Stomach (tissue), 4 donors: ENCODE measurements at regions not wholly inside any gene's neighbourhood (a gene's known extent, or its start where the extent isn't known, plus 50 kb on each side); places are given as distances from the start of the nearest gene placed in this dataset.

Experiments used
- POLR2AphosphoS5 ChIP-seq, 3 donors: sonication (generic); formaldehyde crosslinking; IDR thresholded peaks; one replicate each; pipeline ENCODE4 v1.6.1; 2016; ENCODE audit warnings: antibody characterized with exemption in 3 of 3
- TF ChIP-seq, protein P1 (sequence below), 7 experiments: fragments of 450-650 bp in 4 of 7; fragments of 200-600 bp in 3 of 7; sonication (generic) in 3 of 7; IDR thresholded peaks; one replicate each; pipeline ENCODE4 v1.5.1; 2016 to 2019; ENCODE audit warnings: antibody characterized with exemption in 7 of 7, control low read depth in 2 of 7, mild to moderate bottlenecking in 1 of 7

DNA sequence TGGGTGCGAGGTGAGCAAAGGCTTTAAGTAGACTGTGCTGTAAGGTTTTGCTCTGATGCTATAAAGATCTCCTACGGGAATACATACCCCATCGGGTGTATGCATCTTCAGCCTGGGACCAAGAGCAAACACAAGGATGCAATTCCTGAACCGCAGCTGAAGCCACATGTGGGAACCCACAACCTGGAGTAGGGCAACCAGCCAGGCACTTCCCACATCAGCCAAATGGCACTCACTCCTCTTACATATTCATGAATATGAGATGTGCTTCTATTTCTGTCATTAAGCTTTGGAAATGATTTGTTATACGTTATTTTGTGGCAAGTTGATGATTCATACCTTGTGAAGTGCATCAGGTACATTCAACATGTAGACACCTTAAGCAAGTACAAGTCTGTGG, 619.2 kb downstream of the C6orf118 start:
- TF ChIP-seq, protein P1, sequence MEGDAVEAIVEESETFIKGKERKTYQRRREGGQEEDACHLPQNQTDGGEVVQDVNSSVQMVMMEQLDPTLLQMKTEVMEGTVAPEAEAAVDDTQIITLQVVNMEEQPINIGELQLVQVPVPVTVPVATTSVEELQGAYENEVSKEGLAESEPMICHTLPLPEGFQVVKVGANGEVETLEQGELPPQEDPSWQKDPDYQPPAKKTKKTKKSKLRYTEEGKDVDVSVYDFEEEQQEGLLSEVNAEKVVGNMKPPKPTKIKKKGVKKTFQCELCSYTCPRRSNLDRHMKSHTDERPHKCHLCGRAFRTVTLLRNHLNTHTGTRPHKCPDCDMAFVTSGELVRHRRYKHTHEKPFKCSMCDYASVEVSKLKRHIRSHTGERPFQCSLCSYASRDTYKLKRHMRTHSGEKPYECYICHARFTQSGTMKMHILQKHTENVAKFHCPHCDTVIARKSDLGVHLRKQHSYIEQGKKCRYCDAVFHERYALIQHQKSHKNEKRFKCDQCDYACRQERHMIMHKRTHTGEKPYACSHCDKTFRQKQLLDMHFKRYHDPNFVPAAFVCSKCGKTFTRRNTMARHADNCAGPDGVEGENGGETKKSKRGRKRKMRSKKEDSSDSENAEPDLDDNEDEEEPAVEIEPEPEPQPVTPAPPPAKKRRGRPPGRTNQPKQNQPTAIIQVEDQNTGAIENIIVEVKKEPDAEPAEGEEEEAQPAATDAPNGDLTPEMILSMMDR (IDR thresholded peaks at IDR 0.05) = no peak
- no peak for TF ChIP-seq POLR2AphosphoS5 (IDR thresholded peaks at IDR 0.05)
